Fibroblast of mammary gland (primary cell): ENCODE measurements at regions not wholly inside any gene's neighbourhood (a gene's known extent, or its start where the extent isn't known, plus 50 kb on each side); places are given as distances from the start of the nearest gene placed in this dataset.

Experiments used
- DNase-seq: peaks from one replicate; pipeline ENCODE4 v3.0.0-alpha.2; 2010; ENCODE audit warnings: low read depth
- H3K4me3 ChIP-seq: 2 replicates; pipeline ENCODE4 v1.5.1; 2011; ENCODE audit warnings: low read depth, mild to moderate bottlenecking, low read length, moderate library complexity; ENCODE audit not compliant: control insufficient read depth
- TF ChIP-seq, protein P1 (sequence below): conservative IDR thresholded peaks from 2 replicates; pipeline ENCODE4 v1.5.1; 2011; ENCODE audit warnings: low read depth, low read length, inconsistent platforms; ENCODE audit not compliant: control insufficient read depth, insufficient read depth

DNA sequence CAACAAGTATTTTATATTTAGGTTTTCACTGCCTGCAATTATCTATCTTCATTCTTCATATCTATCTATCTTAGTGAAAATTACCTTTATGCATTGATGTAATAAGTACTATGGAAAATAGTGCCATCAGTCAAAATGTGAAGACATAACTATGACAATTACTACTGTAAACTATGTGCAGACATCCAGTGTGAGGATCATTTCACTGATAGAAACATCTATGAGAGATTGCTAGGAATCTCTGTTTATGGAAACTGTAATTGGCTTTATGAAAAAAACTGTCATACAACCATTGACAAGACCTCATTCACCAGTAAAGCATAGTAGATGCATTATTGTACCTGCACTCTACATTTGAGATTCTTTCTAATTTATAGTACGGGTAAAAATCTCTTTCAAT is 401.0 kb downstream of the PMP22 start:
- TF ChIP-seq, protein P1, sequence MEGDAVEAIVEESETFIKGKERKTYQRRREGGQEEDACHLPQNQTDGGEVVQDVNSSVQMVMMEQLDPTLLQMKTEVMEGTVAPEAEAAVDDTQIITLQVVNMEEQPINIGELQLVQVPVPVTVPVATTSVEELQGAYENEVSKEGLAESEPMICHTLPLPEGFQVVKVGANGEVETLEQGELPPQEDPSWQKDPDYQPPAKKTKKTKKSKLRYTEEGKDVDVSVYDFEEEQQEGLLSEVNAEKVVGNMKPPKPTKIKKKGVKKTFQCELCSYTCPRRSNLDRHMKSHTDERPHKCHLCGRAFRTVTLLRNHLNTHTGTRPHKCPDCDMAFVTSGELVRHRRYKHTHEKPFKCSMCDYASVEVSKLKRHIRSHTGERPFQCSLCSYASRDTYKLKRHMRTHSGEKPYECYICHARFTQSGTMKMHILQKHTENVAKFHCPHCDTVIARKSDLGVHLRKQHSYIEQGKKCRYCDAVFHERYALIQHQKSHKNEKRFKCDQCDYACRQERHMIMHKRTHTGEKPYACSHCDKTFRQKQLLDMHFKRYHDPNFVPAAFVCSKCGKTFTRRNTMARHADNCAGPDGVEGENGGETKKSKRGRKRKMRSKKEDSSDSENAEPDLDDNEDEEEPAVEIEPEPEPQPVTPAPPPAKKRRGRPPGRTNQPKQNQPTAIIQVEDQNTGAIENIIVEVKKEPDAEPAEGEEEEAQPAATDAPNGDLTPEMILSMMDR = no peak
- DNase-seq = no peak
- H3K4me3 ChIP-seq = no peak overlapping the region

DNA sequence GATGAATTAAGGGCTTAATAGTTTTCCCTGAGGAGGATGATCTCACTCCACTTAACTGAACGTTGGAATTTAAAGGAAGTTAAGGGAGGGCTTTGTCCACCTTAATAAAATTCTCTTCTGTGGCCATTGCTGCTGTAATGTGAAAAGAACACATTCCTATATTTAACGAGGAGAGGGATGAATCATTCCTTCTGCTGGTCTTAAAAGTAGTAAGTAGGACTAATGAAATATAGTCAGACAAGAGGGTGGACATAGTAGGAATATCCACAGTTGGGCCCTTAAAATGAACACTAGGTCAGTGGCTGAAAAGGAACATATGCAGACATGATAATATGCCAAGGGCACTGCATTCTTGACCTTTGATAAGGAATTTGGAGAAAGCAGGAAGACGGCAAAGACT is 405.6 kb downstream of the PMP22 start:
- DNase-seq = peak; percentile 11
- H3K4me3 ChIP-seq = no peak overlapping the region
- TF ChIP-seq, protein P1 = no peak

DNA sequence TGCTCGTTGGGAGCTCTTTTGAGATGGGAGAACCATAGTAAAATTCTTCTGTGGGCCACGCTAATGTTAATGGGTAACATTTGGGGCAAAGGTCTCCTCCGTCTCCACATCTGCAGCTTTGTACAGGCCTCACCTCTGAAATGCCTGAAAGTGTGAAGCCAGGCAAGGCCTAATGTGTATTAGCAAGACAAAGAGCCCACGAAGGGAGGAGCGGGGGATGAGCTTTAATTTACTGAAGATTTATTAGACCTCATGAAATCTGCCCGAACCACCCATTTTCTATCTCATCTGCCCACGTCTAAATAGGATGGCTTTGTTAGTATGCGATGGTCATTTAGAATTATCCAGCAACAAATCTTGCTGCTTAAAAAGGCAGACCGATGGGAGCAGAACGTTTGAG is 408.9 kb downstream of the PMP22 start:
- TF ChIP-seq, protein P1 = no peak
- no peak for DNase-seq
- H3K4me3 ChIP-seq = no peak overlapping the region

DNA sequence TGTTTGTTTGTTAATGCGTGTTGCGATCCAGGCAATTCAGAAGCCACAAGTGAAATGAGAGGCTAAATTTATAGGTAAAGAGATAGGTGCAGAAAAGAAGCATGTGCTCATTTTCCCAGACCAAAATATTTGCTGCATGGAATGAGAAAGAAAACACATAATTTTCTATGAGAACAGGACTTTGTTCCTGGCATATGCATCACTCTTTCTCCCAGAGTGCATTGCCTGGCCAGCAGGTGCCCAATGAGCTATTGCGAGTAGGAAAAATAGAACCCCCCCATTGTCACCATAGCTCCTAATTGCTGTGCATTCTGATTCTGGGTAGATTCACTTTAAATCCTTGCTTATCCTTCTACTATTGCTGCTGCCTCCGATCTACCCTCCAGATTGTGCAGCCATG is 410.4 kb downstream of the PMP22 start:
- H3K4me3 ChIP-seq = no peak overlapping the region
- no peak for DNase-seq
- TF ChIP-seq, protein P1 = no peak

DNA sequence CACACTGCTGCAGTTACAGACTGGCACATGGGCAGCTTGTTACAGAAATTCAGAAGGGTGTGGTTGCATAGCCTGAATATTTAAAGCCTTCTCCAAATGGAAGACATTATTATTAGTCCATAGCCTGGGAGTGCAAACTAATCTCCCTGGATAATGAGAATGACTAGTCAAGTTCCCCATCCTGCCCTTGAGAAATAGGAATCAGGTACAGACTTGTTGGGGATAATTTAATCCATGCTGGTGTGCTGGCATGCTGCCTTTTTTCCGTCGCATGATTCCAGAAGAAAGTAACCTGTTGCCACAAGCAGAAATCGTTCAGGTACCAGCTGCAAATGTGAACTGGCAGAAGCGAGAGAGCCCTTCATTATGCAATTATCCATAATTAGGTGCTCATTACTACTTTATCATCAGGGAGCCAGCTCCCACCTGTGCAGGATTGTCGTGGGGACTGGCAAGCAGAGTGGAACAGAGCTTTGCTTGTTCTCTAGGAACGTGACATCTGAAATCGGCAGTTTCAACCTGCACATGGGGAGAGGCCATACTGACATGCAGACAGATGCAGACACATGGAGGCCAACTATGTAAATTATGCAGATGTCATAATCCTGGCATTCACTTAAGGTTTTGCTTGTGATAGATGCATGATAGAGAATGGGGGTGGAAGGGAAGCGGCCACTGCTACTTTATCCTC is 419.4 kb downstream of the PMP22 start:
- TF ChIP-seq, protein P1 = no peak
- H3K4me3 ChIP-seq = no peak overlapping the region
- DNase-seq = peak; percentile 20

DNA sequence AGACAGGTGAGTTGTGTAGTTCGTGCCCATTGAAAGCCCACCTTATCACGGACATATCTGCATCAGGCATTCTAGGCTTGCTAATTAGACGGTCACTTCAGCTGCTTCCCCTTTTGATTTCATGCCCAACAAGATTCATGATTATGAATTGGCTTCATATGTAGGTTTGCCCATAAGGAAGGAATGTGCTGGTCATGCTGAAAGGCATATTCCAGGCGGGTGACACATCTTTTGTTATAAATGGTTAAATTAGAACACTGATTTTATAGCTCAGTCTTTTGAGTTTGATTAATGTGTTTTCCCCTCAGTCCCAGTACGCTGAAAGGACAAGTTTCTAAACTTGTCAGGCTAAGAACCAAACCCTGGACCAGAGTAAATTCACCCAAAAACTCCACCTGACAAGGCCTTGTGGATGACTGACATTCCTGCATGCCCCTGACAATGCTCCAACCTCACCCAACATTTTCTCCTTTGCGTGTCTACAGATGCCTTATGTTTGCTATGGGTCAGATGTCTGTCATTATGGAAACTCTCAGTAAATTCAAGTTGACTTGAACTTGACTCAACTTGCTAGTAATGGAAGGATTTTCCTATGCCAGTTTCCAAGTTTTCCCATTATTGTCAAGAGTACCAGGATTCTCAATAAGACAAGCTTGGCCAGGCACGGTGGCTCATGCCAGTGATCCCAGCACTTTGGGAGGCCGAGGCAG is 421.9 kb downstream of the PMP22 start:
- TF ChIP-seq, protein P1 = no peak
- H3K4me3 ChIP-seq = no peak overlapping the region
- DNase-seq = no peak
